Suppressor macrophage treated with lipopolysaccharide for 4 hours (primary cell): ENCODE measurements at regions not wholly inside any gene's neighbourhood (a gene's known extent, or its start where the extent isn't known, plus 50 kb on each side); places are given as distances from the start of the nearest gene placed in this dataset.
"Not testable (repeated sequence)": the region's sequence is repeated elsewhere in the genome, so short reads cannot be mapped to it uniquely, and the experiment has no call there.

Experiments used
- DNase-seq: peaks from one replicate; pipeline ENCODE4 v3.0.0-alpha.2; 2020

DNA sequence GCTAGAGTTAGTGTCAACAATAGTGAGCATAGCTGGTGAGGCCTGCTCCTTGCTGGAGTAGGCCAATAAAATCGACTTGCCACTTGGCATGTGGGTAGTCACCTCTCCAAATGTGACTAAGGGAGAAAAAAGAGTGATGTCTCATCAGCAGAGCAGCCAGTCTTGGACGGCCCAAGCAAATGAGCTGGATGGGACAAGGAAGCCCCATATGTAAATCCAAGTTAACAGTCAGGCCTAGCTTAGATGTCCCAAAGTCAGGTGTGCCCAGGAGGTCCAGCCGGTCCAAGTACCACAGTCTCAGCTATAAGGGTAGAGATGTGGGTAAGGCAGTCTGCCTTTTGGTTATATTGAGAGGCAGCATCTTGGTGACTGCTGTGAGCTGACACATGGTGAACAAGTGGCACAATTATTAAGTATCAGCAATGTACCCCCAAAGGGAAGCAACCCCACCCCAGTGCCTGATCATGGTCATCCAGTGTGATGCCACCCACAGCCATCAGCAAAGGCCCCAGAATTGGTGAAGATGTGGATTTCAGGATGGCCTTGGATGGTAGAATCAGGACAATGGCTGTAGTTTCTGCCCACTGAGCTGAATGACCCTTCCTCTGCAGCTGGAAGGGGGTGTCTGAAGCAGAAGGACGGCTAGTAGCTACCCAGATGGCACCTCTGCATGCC, 83.4 kb downstream of the TNFRSF13B start:
- no peak for DNase-seq

DNA sequence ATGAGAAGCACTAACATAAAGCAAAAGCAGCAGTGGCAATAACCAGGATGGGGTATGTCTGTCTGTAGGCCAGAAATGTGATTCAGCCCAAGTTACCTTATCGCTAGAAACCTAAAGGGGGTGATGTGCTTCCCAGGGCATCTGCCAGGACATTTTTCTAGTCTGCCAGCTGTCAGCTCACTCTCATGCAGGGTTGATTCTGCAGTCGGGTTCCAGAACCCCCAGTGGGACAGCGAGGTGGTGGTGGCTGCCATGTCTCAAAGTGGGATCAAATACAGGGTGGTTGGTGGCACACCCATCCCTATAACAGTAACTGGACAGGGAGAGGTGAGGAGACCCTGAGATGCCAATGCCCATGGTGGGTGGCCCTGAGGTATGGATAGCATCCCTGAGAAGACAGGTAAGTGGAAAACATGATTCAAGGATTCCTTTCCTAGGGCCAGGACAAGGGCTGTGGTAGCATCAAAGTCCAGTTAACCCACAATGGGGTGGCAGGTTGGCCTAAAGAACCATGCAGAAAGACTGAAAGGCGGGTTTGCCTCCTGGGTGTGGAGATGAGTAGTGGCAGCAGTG, 84.3 kb downstream of the TNFRSF13B start:
- no peak for DNase-seq

DNA sequence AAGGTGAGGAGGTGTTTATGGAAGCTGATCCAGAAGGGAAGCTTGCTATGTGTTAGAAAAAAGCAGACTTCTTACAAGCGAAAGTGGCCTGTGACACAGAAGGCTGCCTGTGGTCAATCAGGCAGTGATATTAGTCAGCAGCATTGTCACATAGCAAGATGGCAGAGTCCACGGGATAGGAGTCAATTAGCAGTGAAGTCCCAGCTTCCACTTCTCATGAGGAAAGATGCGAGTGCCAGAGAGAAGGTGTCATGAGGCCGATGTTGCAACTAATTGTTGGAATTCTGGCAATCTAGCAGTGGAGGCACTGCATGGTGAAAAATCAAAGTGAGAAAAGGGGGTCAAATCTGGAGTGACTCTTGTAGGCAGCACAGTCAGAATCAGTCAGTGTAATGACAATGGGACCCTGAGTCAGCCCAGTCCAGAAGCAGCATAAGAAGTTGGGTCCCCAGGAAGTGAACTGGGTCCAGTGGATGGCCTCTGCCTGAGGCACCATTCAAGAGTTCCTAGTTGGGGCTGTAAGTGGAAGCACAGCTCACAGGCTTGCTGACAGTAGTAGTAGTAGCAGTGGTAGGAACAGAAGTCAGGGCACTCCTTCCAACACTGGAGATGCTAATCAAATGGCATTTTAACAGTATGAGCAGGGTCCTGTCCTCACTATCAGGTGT, 85.1 kb downstream of the TNFRSF13B start:
- DNase-seq: no peak

- DNase-seq: not testable (repeated sequence)
These were observed 86.7 kb downstream of the TNFRSF13B start for GRCh38 chr17:16885204-16885603.

GRCh38 chr17:16882926-16883265, 89.0 kb downstream of the TNFRSF13B start:
- DNase-seq: not testable (repeated sequence)

DNA sequence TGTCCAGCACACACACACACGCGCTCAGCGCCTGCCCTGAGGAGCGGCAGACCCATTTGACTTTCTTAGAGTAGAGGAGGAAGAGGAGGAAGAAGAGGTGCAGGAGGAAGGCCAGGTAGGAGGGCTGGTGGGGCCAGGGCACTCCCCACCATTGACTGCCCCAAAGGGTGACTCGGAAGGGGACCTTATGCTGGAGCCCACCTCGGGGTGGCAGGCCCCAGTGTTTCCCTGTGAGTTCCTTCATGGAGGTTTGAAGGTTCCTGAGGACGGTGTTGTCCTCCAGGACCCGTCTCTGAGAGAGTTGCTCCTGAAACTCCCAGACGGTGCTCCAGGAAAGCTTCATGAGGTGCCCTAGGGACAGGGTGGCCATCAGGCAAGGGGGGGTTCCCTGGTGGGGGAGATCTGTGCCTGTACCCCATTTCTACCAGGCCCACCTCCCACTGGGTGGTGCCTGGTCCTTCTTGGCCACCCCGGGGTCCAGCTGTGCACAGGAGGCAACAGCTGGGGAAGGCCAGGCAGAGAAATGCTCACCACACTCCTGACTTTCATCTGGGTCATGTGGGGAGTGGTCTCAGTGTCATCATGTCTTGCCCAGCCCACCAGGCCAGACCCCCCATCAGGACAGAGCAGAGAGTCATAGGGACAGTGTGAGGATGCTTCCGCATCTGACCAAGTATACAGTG, 89.5 kb downstream of the TNFRSF13B start:
- DNase-seq: no peak

GRCh38 chr17:16881239-16881924, 90.5 kb downstream of the TNFRSF13B start:
- DNase-seq: no peak

- DNase-seq: no peak
These were observed 91.1 kb downstream of the TNFRSF13B start for GRCh38 chr17:16880843-16881230.

GRCh38 chr17:16880121-16880842, 91.6 kb downstream of the TNFRSF13B start:
- DNase-seq: no peak

GRCh38 chr17:16879686-16880085, 92.2 kb downstream of the TNFRSF13B start:
- no peak for DNase-seq

- no peak for DNase-seq
These were observed 93.3 kb downstream of the TNFRSF13B start for GRCh38 chr17:16878606-16879005.

DNA sequence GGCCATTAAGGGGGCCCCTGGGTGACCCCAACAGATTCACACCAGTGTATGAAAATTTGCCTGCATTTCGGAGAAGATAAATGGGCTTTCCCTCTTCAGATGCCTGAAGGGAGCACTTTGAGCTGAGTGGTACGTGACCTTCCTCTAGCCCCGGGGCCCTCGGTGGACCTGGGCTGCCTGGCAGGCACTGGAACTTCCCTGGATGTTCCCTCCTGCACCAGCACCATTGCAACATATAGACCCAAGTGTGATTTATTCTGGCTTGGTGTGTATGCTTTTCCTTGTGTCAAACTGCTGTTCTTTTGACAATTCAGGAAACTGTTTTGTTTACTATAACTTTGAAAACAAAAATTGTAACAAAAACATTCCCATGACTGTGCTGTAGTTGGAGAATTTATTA, 93.8 kb downstream of the TNFRSF13B start:
- no peak for DNase-seq

GRCh38 chr17:16877099-16877498, 94.8 kb downstream of the TNFRSF13B start:
- DNase-seq: no peak

DNA sequence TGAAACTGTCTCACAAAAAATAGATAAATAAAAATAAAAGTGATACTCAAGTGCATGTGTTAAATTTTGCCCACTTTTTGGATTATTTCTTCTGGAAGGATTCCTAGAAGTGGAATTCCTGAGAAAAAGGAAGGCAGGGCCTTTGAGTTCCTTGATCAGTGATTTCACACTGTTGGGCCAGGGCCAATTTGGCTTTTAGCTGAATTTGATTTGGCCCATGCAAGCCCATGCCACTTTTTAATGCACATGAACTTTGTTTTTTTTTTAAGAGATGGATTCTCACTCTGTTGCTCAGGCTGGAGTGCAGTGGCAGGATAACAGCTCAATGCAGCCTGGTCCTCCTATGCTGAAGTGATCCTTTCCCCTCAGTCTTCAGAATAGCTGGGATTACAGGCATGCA, 96.3 kb downstream of the TNFRSF13B start:
- no peak for DNase-seq

GRCh38 chr17:16874216-16874615, 97.7 kb downstream of the TNFRSF13B start:
- not testable (repeated sequence) for DNase-seq

GRCh38 chr17:16873174-16874035, 98.5 kb downstream of the TNFRSF13B start:
- DNase-seq: peak; percentile 55

- no peak for DNase-seq
These were observed 99.4 kb downstream of the TNFRSF13B start for GRCh38 chr17:16872351-16873173.

GRCh38 chr17:16871446-16872190, 100.3 kb downstream of the TNFRSF13B start:
- DNase-seq: not testable (repeated sequence)
